ENCODE measurements at regions not wholly inside any gene's neighbourhood (a gene's known extent, or its start where the extent isn't known, plus 50 kb on each side); places are given as distances from the start of the nearest gene placed in this dataset.

DNA sequence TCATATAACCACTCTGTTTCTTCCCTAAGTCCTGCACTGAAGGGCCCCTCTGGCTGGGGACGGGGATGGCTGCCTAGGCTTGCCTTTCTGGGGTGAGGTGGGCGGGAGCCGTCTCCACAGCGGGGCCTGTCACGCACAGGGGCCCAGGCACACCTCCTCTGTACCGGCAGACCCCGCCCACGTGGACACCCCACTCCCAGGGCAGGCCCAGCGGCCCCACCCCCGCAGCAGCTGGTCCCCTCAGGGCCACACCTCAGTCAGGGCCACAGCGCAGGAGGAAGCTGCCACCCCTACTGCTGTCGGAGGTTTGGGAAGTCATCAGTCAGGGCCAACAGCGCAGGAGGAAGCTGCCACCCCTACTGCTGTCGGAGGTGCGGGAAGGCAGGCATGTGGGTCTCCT, 257.6 kb upstream of the RAB6C start:
- TF ChIP-seq, protein P1, sequence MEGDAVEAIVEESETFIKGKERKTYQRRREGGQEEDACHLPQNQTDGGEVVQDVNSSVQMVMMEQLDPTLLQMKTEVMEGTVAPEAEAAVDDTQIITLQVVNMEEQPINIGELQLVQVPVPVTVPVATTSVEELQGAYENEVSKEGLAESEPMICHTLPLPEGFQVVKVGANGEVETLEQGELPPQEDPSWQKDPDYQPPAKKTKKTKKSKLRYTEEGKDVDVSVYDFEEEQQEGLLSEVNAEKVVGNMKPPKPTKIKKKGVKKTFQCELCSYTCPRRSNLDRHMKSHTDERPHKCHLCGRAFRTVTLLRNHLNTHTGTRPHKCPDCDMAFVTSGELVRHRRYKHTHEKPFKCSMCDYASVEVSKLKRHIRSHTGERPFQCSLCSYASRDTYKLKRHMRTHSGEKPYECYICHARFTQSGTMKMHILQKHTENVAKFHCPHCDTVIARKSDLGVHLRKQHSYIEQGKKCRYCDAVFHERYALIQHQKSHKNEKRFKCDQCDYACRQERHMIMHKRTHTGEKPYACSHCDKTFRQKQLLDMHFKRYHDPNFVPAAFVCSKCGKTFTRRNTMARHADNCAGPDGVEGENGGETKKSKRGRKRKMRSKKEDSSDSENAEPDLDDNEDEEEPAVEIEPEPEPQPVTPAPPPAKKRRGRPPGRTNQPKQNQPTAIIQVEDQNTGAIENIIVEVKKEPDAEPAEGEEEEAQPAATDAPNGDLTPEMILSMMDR (IDR thresholded peaks at IDR 0.05; ENCODE audit: poor library complexity): no peak
- TF ChIP-seq EZH2 (IDR thresholded peaks at IDR 0.05; ENCODE audit: borderline replicate concordance): no peak
- TF ChIP-seq EZH2phosphoT487 (IDR thresholded peaks at IDR 0.05; ENCODE audit: low read depth, severe bottlenecking, unreplicated experiment): no peak
